COLO829 (cell line): ENCODE measurements at regions not wholly inside any gene's neighbourhood (a gene's known extent, or its start where the extent isn't known, plus 50 kb on each side); places are given as distances from the start of the nearest gene placed in this dataset.
"Not testable (repeated sequence)": the region's sequence is repeated elsewhere in the genome, so short reads cannot be mapped to it uniquely, and the experiment has no call there.

Experiments used
- DNase-seq: peaks from one replicate; pipeline ENCODE4 v3.0.0; 2012; ENCODE audit warnings: low spot score

DNA sequence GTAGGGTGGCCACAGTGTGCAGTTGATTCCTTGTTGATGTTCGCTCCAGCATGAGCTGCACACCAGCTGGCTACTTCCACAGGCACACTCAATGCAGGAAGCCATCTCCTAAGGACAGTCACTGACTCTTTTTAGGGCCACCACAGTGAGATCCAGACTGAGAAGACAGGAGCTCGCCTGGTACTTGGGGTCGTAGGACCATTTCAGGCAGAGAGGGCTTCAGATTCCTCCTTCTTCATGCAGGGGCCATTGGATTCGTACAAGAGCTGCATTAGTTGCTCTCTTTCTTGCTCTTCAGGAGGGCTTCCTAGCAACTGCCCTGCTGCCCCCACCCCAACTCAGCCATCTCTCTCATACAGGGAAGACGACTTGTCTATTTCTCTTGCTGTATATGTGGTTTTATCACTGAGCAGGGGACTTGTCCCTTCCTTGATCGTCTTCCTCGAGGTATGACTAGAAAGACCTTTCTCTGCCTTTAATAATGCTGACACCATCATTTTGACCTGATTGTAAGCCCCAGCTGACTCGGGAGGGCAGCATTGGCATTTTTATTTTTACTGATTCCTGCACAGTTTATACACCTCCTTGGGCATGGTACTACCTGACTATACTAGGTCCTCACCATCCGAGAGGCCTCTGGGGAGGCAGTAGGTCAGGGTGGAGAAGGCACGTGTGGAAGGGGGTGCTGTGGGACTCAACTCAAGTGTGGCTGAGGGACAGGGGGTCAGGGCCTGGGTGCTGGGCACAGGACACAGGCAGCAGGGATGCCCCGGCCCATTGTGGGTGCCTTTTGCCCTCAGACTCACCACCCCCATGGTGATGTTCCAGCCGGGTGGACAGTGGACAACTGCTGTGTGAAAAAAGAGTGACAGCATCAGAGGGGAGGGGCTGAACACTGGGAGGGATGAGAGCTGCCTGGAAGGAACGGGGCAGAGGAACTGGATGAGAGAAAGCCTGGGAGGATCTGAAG lies 136.7 kb upstream of the ZNF746 start:
- no peak for DNase-seq

GRCh38 chr7:149628361-149629149 lies 130.9 kb upstream of the ZNF746 start:
- DNase-seq = not testable (repeated sequence)

DNA sequence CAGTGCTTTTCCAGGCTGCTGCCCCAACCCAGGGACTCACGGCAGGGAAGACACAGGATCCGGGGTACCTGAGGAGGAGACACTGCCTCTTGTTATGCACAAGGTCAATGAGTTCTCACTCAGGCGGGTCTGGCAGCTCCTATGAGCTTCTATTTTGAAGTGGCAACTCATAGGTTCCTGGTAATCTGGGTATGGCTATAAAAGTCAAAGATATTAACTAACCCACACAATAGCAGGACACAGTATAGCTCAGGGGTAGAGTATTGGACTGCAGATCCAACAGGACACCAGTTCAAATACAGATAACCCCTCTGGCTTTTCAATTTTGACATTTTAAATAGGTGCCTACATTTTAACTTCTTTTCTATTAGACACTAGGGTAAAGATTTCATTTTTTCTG lies 130.3 kb upstream of the ZNF746 start:
- DNase-seq = no peak

DNA sequence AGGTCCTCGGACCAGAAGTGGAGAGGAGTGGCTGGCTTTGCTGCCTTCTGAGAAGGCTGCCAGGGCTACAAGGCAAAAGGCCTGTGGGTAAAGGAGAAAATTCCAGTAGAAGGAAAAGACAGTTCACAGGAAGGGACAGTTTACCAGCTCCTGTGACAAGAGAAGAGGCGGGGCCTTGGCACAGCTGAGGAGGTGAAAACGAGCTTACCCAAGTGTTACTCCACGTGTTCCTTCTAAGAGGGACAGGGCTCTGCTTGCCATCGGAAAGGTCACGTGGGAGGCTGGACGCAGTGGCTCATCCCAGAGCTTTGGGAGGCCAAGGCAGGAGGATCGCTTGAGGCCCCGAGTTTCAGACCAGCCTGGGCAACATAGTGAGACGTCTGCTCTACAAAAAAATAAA lies 129.4 kb upstream of the ZNF746 start:
- no peak for DNase-seq

DNA sequence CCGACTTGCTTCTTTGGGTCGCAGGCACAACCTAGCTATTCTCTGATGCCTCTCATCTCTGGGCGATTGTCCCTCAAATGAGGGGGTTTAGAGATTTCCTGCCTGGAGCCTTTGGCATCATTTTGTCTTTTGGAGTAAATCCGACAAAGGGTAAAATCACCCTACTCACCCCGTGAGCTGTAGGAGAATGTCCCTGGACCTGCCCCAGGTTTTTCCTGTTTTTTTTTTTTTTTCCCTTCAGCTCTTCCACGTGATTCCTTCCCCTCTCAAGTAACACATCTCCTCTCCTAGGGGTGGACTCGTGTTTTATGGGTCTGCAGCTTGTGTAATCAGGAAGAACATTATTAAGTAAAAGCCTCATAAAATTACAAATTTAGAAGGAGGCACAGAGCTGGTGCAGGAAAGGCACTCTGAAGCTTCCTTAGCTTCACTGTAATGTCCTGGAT lies 128.4 kb upstream of the ZNF746 start:
- DNase-seq = peak; percentile 28

DNA sequence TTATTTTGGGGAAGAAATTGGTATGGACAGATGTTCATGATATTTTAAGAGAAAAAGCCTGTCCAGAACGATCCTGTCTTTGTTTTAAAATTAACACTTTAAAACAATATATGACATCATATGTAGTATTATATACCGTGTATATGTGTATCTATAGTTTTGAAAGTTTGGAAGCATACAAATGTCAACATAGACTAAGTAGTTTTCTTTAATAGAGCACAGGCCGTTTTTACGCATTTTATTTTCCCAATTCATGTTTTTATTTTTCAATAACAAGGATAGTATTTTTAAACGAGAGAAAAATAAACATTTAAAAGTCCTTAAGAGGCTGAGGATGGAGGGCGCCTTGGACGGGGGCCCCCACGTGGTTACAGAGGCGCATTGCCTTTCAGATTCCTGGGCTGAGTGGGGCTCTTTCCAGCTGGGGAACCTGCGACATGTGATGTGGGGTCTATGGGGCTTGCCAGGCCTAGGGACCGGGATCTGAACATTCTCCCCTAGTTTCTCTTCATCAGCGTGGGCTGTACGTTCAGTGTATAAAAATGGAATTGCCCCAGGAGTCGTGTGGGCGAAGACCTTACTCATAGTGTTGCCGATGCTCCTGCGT lies 127.8 kb upstream of the ZNF746 start:
- peak; percentile 69 for DNase-seq

- peak; percentile 81 for DNase-seq
Observed at GRCh38 chr7:149624419-149625339, 127.1 kb upstream of the ZNF746 start.

- DNase-seq = no peak
Observed at GRCh38 chr7:149624006-149624405, 126.4 kb upstream of the ZNF746 start.

- not testable (repeated sequence) for DNase-seq
Observed at GRCh38 chr7:149623262-149623997, 125.8 kb upstream of the ZNF746 start.

DNA sequence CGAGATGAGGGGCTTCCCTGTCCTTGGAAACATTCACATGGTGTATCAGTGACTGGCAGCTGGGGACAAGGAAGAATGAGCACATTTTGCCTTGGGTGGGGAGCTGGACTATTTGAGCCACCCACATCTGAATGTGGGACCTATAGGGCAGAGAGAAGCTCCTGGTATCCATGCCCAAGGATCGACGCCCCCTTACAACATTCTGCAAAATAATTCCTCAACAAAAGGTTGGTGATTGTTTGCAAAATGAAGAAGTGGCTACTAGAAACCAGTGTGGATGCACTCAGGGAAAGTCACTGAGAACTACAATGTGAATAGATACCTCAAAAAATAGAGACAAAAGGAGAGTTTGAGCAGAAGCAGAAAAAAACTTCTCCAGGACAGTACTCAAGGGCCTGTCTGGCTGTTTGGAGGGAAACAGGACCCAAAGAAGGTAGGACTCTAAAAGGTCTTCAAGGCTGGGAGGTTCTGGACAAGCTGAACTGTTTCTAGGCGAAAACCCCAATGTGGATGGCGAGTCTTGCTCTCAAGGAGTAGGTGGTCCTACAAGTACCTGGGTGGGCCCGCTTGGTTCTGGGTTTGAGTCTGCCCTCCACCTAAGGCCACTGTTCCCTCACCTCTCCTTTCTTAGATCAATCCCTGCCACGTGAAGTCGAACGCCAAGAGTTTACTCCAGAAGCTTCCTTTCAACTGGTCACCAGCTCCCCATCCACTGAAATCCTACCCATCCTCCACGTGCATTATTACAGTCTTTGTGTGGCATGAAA lies 125.0 kb upstream of the ZNF746 start:
- DNase-seq = no peak

- DNase-seq = no peak
Observed at GRCh38 chr7:149621776-149622175, 124.2 kb upstream of the ZNF746 start.

DNA sequence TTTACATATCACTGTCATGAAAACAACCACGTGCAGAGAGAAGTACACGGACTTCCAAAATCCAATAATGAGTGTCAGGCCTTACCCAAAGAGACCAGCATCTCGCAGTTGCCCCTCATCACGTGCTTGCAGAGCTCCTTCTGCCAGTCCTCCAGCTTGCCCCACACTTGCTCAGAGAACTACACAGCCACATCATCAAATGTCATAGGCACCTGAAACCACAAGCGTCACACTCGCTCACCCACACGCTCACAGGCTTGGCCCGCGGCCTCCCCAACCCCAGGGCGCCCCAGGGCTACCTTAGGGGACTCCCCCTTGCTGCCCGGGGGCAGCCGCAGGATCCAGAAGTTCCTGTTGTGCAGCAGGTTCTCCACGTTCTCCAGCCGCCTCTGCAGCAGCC lies 123.4 kb upstream of the ZNF746 start:
- no peak for DNase-seq

DNA sequence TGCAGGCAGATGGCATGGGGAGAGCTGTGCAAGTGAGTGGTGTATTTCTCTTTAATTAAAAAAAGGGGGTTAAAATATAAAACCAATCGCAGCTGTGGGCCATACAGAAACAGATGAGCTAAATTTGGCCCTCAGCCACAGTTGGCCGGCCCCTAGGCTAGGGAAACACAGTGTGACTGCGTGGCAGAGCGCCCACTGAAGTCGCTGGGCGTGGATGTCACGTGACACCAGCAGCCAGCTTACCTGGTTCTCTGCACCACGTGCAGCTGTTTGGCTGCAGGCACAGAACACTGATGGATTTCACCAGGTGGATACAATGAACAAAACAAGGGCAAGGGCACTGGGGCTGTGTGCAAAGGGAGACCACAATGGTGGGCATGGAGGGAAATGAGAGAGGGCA lies 119.3 kb upstream of the ZNF746 start:
- no peak for DNase-seq

GRCh38 chr7:149615690-149616270 lies 118.2 kb upstream of the ZNF746 start:
- DNase-seq = no peak

GRCh38 chr7:149610441-149611011 lies 112.9 kb upstream of the ZNF746 start:
- no peak for DNase-seq

GRCh38 chr7:149608168-149608567 lies 110.6 kb upstream of the ZNF746 start:
- no peak for DNase-seq

GRCh38 chr7:149607683-149608082 lies 110.1 kb upstream of the ZNF746 start:
- no peak for DNase-seq

DNA sequence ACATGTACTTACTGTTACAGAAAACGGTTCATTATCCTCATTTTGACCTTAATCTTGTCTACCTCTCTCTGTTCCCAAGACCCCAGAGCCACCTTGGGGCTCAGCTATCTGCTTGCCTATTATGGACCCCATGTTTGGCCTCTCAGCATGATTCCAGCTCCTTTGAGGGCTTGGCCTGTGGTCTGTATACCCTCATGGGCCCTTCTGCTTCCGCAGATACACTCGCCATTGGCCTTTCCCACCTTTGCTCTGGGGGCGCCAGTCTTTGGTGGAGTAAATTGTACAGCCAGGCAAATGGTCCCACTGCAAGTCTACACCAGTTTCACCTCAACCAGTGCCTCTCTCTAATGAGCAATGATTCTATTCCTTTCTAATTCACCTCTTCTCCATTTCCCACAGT lies 109.2 kb upstream of the ZNF746 start:
- DNase-seq = no peak

- DNase-seq = no peak
Observed at GRCh38 chr7:149605696-149606095, 108.1 kb upstream of the ZNF746 start.
